ENCODE measurements at regions not wholly inside any gene's neighbourhood (a gene's known extent, or its start where the extent isn't known, plus 50 kb on each side); places are given as distances from the start of the nearest gene placed in this dataset.

DNA sequence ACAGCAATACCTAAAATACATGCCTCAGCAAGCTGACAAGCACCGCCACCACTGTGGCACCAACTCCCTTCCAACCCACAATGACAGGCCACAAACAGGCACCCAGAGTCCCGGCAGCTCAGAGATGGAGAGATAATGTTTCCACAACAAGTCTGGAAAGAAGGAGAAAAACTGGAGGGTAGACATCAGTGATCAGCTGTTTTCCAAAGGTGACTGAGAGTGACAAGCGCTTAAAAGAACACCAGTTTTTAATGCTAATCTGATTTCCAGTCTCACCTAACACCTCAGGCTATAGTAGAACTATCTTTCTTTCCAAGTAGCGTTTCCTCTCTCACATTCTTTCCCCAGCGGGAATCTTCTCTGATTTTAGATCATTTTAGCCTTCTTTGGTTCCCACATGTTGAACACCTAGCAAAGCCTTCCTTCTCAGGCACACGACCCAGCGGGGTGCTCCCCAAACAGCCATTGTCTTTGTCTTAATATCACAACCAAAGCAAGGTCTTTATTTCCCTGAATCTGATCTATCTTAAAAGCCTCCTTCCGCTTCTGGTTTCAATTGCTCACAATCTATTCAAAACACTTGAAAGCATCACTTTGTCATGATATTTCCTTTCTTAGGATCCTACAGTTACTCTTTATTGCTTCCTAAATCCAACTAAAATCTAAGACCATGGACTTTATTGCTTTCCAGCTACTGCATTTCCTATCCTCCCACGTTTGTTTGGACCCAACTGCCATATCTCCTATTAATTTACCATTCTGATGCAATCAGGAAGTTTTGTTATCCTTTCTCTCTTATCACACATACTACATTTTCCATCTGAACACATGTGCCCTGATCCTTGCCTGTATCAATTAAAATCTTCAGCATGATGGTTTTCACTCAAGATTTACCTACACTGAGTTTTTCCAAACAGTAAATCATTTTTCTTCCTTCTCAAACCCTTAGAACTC is 282.7 kb downstream of the ADGB start:
- Histone ChIP-seq H4K20me1 (ENCODE audit: insufficient read depth, low read length) (no peaks in the 10 kb centered on the region), H3K9ac (ENCODE audit: insufficient read depth, low read depth, low read length) (no peak overlapping the region), H3K4me3 (replicated peaks in 1 of 3; ENCODE audit: insufficient read depth in 1 of 3, low read depth in 2 of 3, low read length in 3 of 3) (no peak overlapping the region), H3K27me3 (ENCODE audit: control insufficient read depth in 1 of 2, insufficient read depth in 2 of 2, low read length in 2 of 2) (no peaks in the 10 kb centered on the region), H2AFZ (ENCODE audit: low read length) (no peak overlapping the region), H3K36me3 (replicated peaks in 1 of 2; ENCODE audit: control insufficient read depth in 1 of 2, insufficient read depth in 2 of 2, low read length in 2 of 2) (no peaks in the 10 kb centered on the region), H3K27ac (ENCODE audit: extremely low read length, insufficient read depth, low read length) (no peak overlapping the region), H3K4me2 (ENCODE audit: low read depth, low read length) (no peak overlapping the region), H3K4me1 (ENCODE audit: insufficient read depth, low read length) (no peaks in the 10 kb centered on the region), H3K9me3 (ENCODE audit: low read length) (no peaks in the 10 kb centered on the region), H3K79me2 (ENCODE audit: insufficient read depth, low read length) (no peaks in the 10 kb centered on the region)
- POLR2A ChIA-PET: no interaction called here
- intact Hi-C loops (cut with micrococcal nuclease; ENCODE audit: unreplicated experiment): no loop called here
- FAIRE-seq: no peak
- WGBS (ENCODE audit: low lambda C conversion rate): 31% methylated on average over 9 of the region's 9 CpGs
- BruUV-seq (replicated peaks): no TSS peak
- CTCF ChIA-PET (ENCODE audit: low intra/inter-chr PET ratio, low total read pairs): no interaction called here
- TF ChIP-seq, protein P1, sequence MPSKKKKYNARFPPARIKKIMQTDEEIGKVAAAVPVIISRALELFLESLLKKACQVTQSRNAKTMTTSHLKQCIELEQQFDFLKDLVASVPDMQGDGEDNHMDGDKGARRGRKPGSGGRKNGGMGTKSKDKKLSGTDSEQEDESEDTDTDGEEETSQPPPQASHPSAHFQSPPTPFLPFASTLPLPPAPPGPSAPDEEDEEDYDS (CRISPR knock-in tag; IDR thresholded peaks at IDR 0.05): no peak
- no peak for TF ChIP-seq CBFB (CRISPR knock-in tag; IDR thresholded peaks at IDR 0.05)
- no peak for TF ChIP-seq BORCS8-MEF2B (CRISPR knock-in tag; IDR thresholded peaks at IDR 0.05)
- no peak for TF ChIP-seq ATF7 (IDR thresholded peaks at IDR 0.05)
- TF ChIP-seq ATF7 (CRISPR knock-in tag; IDR thresholded peaks at IDR 0.05): no peak
- no peak for TF ChIP-seq ZKSCAN8 (CRISPR knock-in tag; IDR thresholded peaks at IDR 0.05; ENCODE audit: borderline replicate concordance)
- TF ChIP-seq NFE2L1 (CRISPR knock-in tag; IDR thresholded peaks at IDR 0.05; ENCODE audit: borderline replicate concordance): no peak
- TF ChIP-seq, protein P2, sequence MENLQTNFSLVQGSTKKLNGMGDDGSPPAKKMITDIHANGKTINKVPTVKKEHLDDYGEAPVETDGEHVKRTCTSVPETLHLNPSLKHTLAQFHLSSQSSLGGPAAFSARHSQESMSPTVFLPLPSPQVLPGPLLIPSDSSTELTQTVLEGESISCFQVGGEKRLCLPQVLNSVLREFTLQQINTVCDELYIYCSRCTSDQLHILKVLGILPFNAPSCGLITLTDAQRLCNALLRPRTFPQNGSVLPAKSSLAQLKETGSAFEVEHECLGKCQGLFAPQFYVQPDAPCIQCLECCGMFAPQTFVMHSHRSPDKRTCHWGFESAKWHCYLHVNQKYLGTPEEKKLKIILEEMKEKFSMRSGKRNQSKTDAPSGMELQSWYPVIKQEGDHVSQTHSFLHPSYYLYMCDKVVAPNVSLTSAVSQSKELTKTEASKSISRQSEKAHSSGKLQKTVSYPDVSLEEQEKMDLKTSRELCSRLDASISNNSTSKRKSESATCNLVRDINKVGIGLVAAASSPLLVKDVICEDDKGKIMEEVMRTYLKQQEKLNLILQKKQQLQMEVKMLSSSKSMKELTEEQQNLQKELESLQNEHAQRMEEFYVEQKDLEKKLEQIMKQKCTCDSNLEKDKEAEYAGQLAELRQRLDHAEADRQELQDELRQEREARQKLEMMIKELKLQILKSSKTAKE (CRISPR knock-in tag; IDR thresholded peaks at IDR 0.05; ENCODE audit: borderline replicate concordance): no peak
- TF ChIP-seq TARDBP (CRISPR knock-in tag; IDR thresholded peaks at IDR 0.05): no peak
- TF ChIP-seq SMAD1 (CRISPR knock-in tag; IDR thresholded peaks at IDR 0.05; ENCODE audit: borderline replicate concordance, low read depth): no peak
- no peak for TF ChIP-seq ZNF12 (CRISPR knock-in tag; IDR thresholded peaks at IDR 0.05)
- TF ChIP-seq ZNF7 (CRISPR knock-in tag; IDR thresholded peaks at IDR 0.05): no peak
- no peak for TF ChIP-seq PTBP1 (IDR thresholded peaks at IDR 0.05; ENCODE audit: low read depth, low read length, poor library complexity, severe bottlenecking)
- no peak for TF ChIP-seq HOXD1 (CRISPR knock-in tag; IDR thresholded peaks at IDR 0.05)
- no peak for TF ChIP-seq KLF9 (CRISPR knock-in tag; IDR thresholded peaks at IDR 0.05; ENCODE audit: low read depth)
- TF ChIP-seq MXD4 (CRISPR knock-in tag; IDR thresholded peaks at IDR 0.05): no peak
- no peak for TF ChIP-seq TEAD3 (CRISPR knock-in tag; optimal IDR thresholded peaks at IDR 0.05; ENCODE audit: borderline replicate concordance)
- ATAC-seq: no peak
- no peak for DNase-seq (ENCODE audit: low spot score)
- in situ Hi-C loops (cut with HindIII; ENCODE audit: extremely low pct_ligation_motif_present, low pct_unique_long_range_greater_than_20kb): no loop called here
